ENCODE measurements at regions not wholly inside any gene's neighbourhood (a gene's known extent, or its start where the extent isn't known, plus 50 kb on each side); places are given as distances from the start of the nearest gene placed in this dataset.

GRCh38 chr12:114741940-114742339 is 58.0 kb upstream of the TBX3 start (continued):
- TF ChIP-seq CHD7 (IDR thresholded peaks at IDR 0.05; ENCODE audit: insufficient replicate concordance, low read length) (no peak), CHD1 (IDR thresholded peaks at IDR 0.05; ENCODE audit: low read depth, low read length) (no peak), JUN (IDR thresholded peaks at IDR 0.05; ENCODE audit: low read depth, low read length) (no peak), SAP30 (IDR thresholded peaks at IDR 0.05; ENCODE audit: insufficient read depth, insufficient replicate concordance, low read length) (no peak), CHD2 (IDR thresholded peaks at IDR 0.05; ENCODE audit: low read length) (no peak), JUND (IDR thresholded peaks at IDR 0.05; ENCODE audit: low read length) (no peak), SIX5 (IDR thresholded peaks at IDR 0.05; ENCODE audit: low read depth, low read length) (no peak), TBP (IDR thresholded peaks at IDR 0.05; ENCODE audit: low read depth, low read length) (no peak)

Measured in H1 (cell line).